Hepatocyte (in vitro differentiated cells): ENCODE measurements at regions not wholly inside any gene's neighbourhood (a gene's known extent, or its start where the extent isn't known, plus 50 kb on each side); places are given as distances from the start of the nearest gene placed in this dataset.

ENCODE experiments used
- EZH2 ChIP-seq: fragments of 200-600 bp; sonication (generic); IDR thresholded peaks from 2 replicates; pipeline ENCODE4 v1.6.1; 2016; ENCODE audit warnings: antibody characterized with exemption, mild to moderate bottlenecking, borderline replicate concordance
- TF ChIP-seq, protein P1 (sequence below): fragments of 200-600 bp; sonication (generic); IDR thresholded peaks from 2 replicates; pipeline ENCODE4 v1.5.1; 2016; ENCODE audit warnings: antibody characterized with exemption, mild to moderate bottlenecking; ENCODE audit not compliant: poor library complexity

DNA sequence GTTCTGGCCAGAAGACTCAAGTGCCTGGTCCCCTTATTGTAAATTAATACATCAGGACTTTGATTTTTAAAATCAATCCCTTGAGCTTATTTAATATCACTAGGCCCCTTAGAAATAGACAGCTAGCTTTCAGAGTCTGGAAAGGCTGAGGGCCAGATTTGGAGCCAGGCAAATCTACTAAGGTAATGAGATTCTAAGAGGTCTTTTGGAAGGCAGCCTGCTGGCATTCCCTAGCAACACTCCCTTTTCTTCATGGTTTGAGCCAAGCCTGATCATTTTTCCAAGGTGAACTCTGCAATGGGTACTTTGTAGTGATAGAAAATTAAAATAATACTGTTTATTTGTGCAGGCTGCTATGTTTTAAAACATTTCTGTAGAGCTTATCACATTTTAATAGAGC lies 378.5 kb downstream of the FAT4 start:
- no peak for TF ChIP-seq EZH2
- TF ChIP-seq, protein P1, sequence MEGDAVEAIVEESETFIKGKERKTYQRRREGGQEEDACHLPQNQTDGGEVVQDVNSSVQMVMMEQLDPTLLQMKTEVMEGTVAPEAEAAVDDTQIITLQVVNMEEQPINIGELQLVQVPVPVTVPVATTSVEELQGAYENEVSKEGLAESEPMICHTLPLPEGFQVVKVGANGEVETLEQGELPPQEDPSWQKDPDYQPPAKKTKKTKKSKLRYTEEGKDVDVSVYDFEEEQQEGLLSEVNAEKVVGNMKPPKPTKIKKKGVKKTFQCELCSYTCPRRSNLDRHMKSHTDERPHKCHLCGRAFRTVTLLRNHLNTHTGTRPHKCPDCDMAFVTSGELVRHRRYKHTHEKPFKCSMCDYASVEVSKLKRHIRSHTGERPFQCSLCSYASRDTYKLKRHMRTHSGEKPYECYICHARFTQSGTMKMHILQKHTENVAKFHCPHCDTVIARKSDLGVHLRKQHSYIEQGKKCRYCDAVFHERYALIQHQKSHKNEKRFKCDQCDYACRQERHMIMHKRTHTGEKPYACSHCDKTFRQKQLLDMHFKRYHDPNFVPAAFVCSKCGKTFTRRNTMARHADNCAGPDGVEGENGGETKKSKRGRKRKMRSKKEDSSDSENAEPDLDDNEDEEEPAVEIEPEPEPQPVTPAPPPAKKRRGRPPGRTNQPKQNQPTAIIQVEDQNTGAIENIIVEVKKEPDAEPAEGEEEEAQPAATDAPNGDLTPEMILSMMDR: no peak
